BJ (cell line): ENCODE measurements at regions not wholly inside any gene's neighbourhood (a gene's known extent, or its start where the extent isn't known, plus 50 kb on each side); places are given as distances from the start of the nearest gene placed in this dataset.

Experiments used
- CTCF ChIA-PET: fragments of 350-600 bp; formaldehyde crosslinking; extraction: SDS; loops from one replicate; lab custom pipeline; 2021; ENCODE audit warnings: antibody characterized with exemption, inconsistent platforms; lab: Yijun Ruan, JAX
- POLR2A ChIA-PET: fragments of 300-600 bp; sonication (Branson Sonifier 250); formaldehyde crosslinking; extraction: SDS; loops from one replicate; lab custom pipeline; 2021; ENCODE audit warnings: antibody characterized with exemption; lab: Charles Lee
- DNase-seq: peaks from one replicate; pipeline ENCODE4 v3.0.0-alpha.2; 2011; ENCODE audit warnings: low read depth
- H3K27me3 ChIP-seq: 2 replicates; pipeline ENCODE4 v1.6.0; 2011; ENCODE audit warnings: low read length; ENCODE audit not compliant: control insufficient read depth, insufficient read depth
- H3K36me3 ChIP-seq: 2 replicates; pipeline ENCODE4 v1.5.1; 2011; ENCODE audit warnings: low read length; ENCODE audit not compliant: control insufficient read depth, insufficient read depth
- H3K4me3 ChIP-seq: 2 replicates; pipeline ENCODE4 v1.5.1; 2011; ENCODE audit warnings: low read depth, mild to moderate bottlenecking, control low read depth, low read length
- CTCF ChIP-seq: IDR thresholded peaks from 2 replicates; pipeline ENCODE4 v1.5.1; 2011; ENCODE audit warnings: low read depth, mild to moderate bottlenecking, control low read depth, inconsistent platforms, low read length, moderate library complexity; ENCODE audit not compliant: insufficient read depth

DNA sequence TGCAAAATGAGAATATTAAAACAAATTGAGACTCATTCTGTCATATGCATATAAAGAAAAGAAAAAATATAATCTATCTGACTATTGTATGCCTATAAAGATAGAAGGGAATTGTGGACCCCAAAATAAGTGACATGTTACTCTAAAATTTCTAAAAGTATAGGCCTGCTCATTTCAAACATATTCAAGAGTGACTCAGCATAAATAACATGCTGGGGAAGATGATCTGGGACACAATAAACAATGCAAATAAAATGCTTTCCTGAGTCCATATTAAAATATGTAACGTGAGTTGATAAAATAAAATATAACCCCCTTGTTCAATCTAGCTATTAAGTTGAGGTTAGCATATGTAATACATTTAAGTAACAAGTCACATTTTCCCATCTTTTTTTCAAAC is 882.0 kb upstream of the EDIL3 start:
- H3K27me3 ChIP-seq = no peaks in the 10 kb centered on the region
- no peak for DNase-seq
- no peak for TF ChIP-seq CTCF
- POLR2A ChIA-PET = no interaction called here
- CTCF ChIA-PET = no interaction called here
- no peaks in the 10 kb centered on the region for H3K36me3 ChIP-seq
- no peak overlapping the region for H3K4me3 ChIP-seq

DNA sequence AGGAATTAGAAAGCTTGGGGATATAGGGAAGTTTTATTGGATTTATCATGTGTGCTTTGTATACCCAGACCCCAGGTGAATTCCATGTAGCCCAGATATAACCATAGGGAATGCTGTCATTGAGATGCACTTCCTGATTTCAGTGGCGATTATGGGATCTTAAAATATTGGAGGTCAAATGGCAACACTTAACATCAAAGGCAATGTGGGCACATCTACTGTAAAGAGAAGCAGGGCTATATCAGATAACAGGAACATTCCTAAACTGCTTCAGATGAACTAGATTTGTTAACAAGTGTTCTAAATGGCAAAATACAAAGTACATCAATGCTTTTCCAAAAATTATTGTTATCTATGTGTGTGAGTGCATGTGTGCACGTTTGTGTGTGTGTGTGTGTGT is 883.5 kb upstream of the EDIL3 start:
- Histone ChIP-seq H3K4me3 (no peak overlapping the region), H3K27me3 (no peaks in the 10 kb centered on the region), H3K36me3 (no peaks in the 10 kb centered on the region)
- CTCF ChIA-PET = no interaction called here
- no peak for TF ChIP-seq CTCF
- DNase-seq = no peak
- POLR2A ChIA-PET = no interaction called here

GRCh38 chr5:85278193-85278592 is 893.5 kb upstream of the EDIL3 start:
- ChIA-PET CTCF (no interaction called here), POLR2A (no interaction called here)
- no peak for TF ChIP-seq CTCF
- DNase-seq = no peak
- Histone ChIP-seq H3K27me3 (no peaks in the 10 kb centered on the region), H3K36me3 (no peaks in the 10 kb centered on the region), H3K4me3 (no peak overlapping the region)

GRCh38 chr5:85288914-85289313 is 904.2 kb upstream of the EDIL3 start:
- no peak for DNase-seq
- ChIA-PET POLR2A (no interaction called here), CTCF (interaction anchor here (0.6 kb wide), 1 partner anchor 37 kb away, joined by 3 read pairs; no protein-coding TSS in a partner anchor)
- Histone ChIP-seq H3K27me3 (no peaks in the 10 kb centered on the region), H3K36me3 (no peaks in the 10 kb centered on the region), H3K4me3 (no peak overlapping the region)
- TF ChIP-seq CTCF = no peak

GRCh38 chr5:85293145-85293785 is 908.6 kb upstream of the EDIL3 start:
- CTCF ChIA-PET = no interaction called here
- no peak overlapping the region for H3K4me3 ChIP-seq
- TF ChIP-seq CTCF = no peak
- POLR2A ChIA-PET = no interaction called here
- no peaks in the 10 kb centered on the region for H3K27me3 ChIP-seq
- no peak for DNase-seq
- no peaks in the 10 kb centered on the region for H3K36me3 ChIP-seq
